ENCODE measurements at regions not wholly inside any gene's neighbourhood (a gene's known extent, or its start where the extent isn't known, plus 50 kb on each side); places are given as distances from the start of the nearest gene placed in this dataset.

- no peak for TF ChIP-seq EZH2 (IDR thresholded peaks at IDR 0.05; ENCODE audit: insufficient read depth, poor library complexity, severe bottlenecking)
- no peak for TF ChIP-seq EZH2phosphoT487 (IDR thresholded peaks at IDR 0.05; ENCODE audit: insufficient read depth, low read depth)
Measured at GRCh38 chr4:176546975-176547374, 227.2 kb downstream of the SPCS3 start.
